GM12878 (cell line): ENCODE measurements at regions not wholly inside any gene's neighbourhood (a gene's known extent, or its start where the extent isn't known, plus 50 kb on each side); places are given as distances from the start of the nearest gene placed in this dataset.

ENCODE experiments used
- ATAC-seq: fragments of 200-7000 bp; cut with Tn5 transposase; 3 replicates; pipeline ENCODE4 v1.9.1; 2020; ENCODE audit warnings: mild to moderate bottlenecking, moderate library complexity
- BruUV-seq: library from RNA; stranded (reverse); fragments of 400-500 nt; replicated peaks from 2 replicates; lab custom pipeline; 2021; lab: Mats Ljungman, UMichigan
- CTCF ChIA-PET: fragments of 300-600 bp; sonication (Branson Sonifier 250); formaldehyde crosslinking; extraction: SDS; loops from one replicate; lab custom pipeline; 2021; ENCODE audit warnings: inconsistent platforms; lab: Yijun Ruan, JAX
- POLR2A ChIA-PET: fragments of 350-600 bp; formaldehyde crosslinking; extraction: SDS; loops from one replicate; lab custom pipeline; 2021; ENCODE audit warnings: inconsistent platforms; lab: Charles Lee
- RAD21 ChIA-PET: fragments of 300-600 bp; sonication (Branson Sonifier 250); formaldehyde crosslinking; loops from one replicate; lab custom pipeline; 2023; ENCODE audit warnings: antibody characterized with exemption; ENCODE audit not compliant: unreplicated experiment; lab: Charles Lee
- SMC1A ChIA-PET: fragments of 300-600 bp; sonication (Branson Sonifier 250); formaldehyde crosslinking; loops from one replicate; lab custom pipeline; 2023; ENCODE audit not compliant: unreplicated experiment, uncharacterized antibody; lab: Charles Lee
- DNase-seq: peaks from one replicate; pipeline ENCODE4 v3.0.0-alpha.2; 2011; ENCODE audit warnings: low read depth, low spot score
- FAIRE-seq: peaks from 3 replicates; lab custom pipeline; 2011; peaks lifted over from hg19 to GRCh38; lab: Jason Lieb, UNC
- H2AFZ ChIP-seq: 2 replicates; pipeline ENCODE4 v1.6.0; 2011; ENCODE audit warnings: low read depth, low read length, control low read depth; ENCODE audit not compliant: control insufficient read depth
- H3K27ac ChIP-seq: 2 replicates; pipeline ENCODE4 v1.5.1; 2011; ENCODE audit warnings: control low read depth; ENCODE audit not compliant: control insufficient read depth, insufficient read depth
- H3K27me3 ChIP-seq, 2 experiments: replicated peaks in 1 of 2; 2 replicates each; pipeline versions ENCODE4 v1.6.0 to v1.6.1; 2011; ENCODE audit warnings: low read length in 1 of 2; ENCODE audit not compliant: control insufficient read depth in 2 of 2, insufficient read depth in 2 of 2
- H3K36me3 ChIP-seq, 2 experiments: 2 replicates each; pipeline ENCODE4 v1.5.1; 2011; ENCODE audit warnings: low read length in 1 of 2; ENCODE audit not compliant: control insufficient read depth in 2 of 2, insufficient read depth in 2 of 2
- H3K4me1 ChIP-seq: 2 replicates; pipeline ENCODE4 v1.6.1; 2011; ENCODE audit warnings: mild to moderate bottlenecking, low read length, moderate library complexity, mixed read lengths; ENCODE audit not compliant: control insufficient read depth, insufficient read depth
- H3K4me2 ChIP-seq: 2 replicates; pipeline ENCODE4 v1.6.0; 2011; ENCODE audit warnings: control low read depth; ENCODE audit not compliant: control insufficient read depth, insufficient read depth
- H3K4me3 ChIP-seq: fragments of 200-600 bp; sonication (generic); 2 replicates; pipeline ENCODE4 v1.5.1; 2016
- H3K79me2 ChIP-seq: 2 replicates; pipeline ENCODE4 v1.6.0; 2011; ENCODE audit warnings: low read length; ENCODE audit not compliant: control insufficient read depth, insufficient read depth
- H3K9ac ChIP-seq: 2 replicates; pipeline ENCODE4 v1.8.0; 2011; ENCODE audit warnings: low read length, control low read depth, mixed read lengths; ENCODE audit not compliant: control insufficient read depth, insufficient read depth
- H3K9me3 ChIP-seq: replicated peaks from 3 replicates; pipeline ENCODE4 v1.5.1; 2011; ENCODE audit warnings: mild to moderate bottlenecking, low read length; ENCODE audit not compliant: control insufficient read depth, insufficient read depth
- H4K20me1 ChIP-seq: 2 replicates; pipeline ENCODE4 v1.6.0; 2011; ENCODE audit not compliant: control insufficient read depth, insufficient read depth
- ASH2L ChIP-seq: fragments of 300-600, 200-600 bp; sonication (generic); IDR thresholded peaks from 2 replicates; pipeline ENCODE4 v1.6.1; 2017; ENCODE audit warnings: low read depth, mild to moderate bottlenecking, borderline replicate concordance
- BACH1 ChIP-seq: fragments of 450-650 bp; IDR thresholded peaks from 2 replicates; pipeline ENCODE4 v1.6.1; 2017; ENCODE audit warnings: mild to moderate bottlenecking, borderline replicate concordance
- CEBPB ChIP-seq, 2 experiments: fragments of 150-350 bp in 1 of 2; IDR thresholded peaks; 2 replicates each; pipeline ENCODE4 v1.6.1; 2012 to 2014; ENCODE audit warnings: low read depth in 2 of 2, low read length in 2 of 2, borderline replicate concordance in 1 of 2, inconsistent platforms in 1 of 2
- EP300 ChIP-seq, 2 experiments: fragments of 150-350 bp in 1 of 2; IDR thresholded peaks; 2 replicates each; pipeline ENCODE4 v1.6.1; 2011 to 2012; ENCODE audit warnings: low read depth in 2 of 2, low read length in 2 of 2, borderline replicate concordance in 1 of 2, improper control_type of control experiment in 1 of 2, inconsistent platforms in 1 of 2; ENCODE audit not compliant: control insufficient read depth in 1 of 2
- ESRRA ChIP-seq: IDR thresholded peaks from 2 replicates; pipeline ENCODE4 v1.6.1; 2012; ENCODE audit warnings: mild to moderate bottlenecking, low read length, improper control_type of control experiment
- ETV6 ChIP-seq, 2 experiments: fragments of 450-650 bp in 1 of 2; IDR thresholded peaks in 1 of 2; conservative IDR thresholded peaks in 1 of 2; 2 replicates each; pipeline ENCODE4 v1.6.1; 2014; ENCODE audit warnings: antibody characterized with exemption in 1 of 2, borderline replicate concordance in 1 of 2, low read depth in 1 of 2, mild to moderate bottlenecking in 1 of 2, moderate library complexity in 1 of 2
- KAT2A ChIP-seq: conservative IDR thresholded peaks from 2 replicates; pipeline ENCODE4 v1.6.1; 2011; ENCODE audit warnings: low read depth, low read length; ENCODE audit not compliant: control insufficient read depth
- LARP7 ChIP-seq: fragments of 450-650 bp; IDR thresholded peaks from 2 replicates; pipeline ENCODE4 v1.6.1; 2017; ENCODE audit warnings: mild to moderate bottlenecking
- MAX ChIP-seq: IDR thresholded peaks from 2 replicates; pipeline ENCODE4 v1.6.1; 2012; ENCODE audit warnings: low read depth, low read length, improper control_type of control experiment
- PBX3 ChIP-seq: IDR thresholded peaks from 2 replicates; pipeline ENCODE4 v1.6.1; 2011; ENCODE audit warnings: mild to moderate bottlenecking, low read depth, low read length, moderate library complexity; ENCODE audit not compliant: insufficient replicate concordance
- RB1 ChIP-seq: fragments of 450-650 bp; formaldehyde crosslinking; IDR thresholded peaks from 2 replicates; pipeline ENCODE4 v1.6.1; 2017; ENCODE audit warnings: mild to moderate bottlenecking, borderline replicate concordance
- SIN3A ChIP-seq: IDR thresholded peaks from 2 replicates; pipeline ENCODE4 v1.6.1; 2012; ENCODE audit warnings: low read depth, low read length, improper control_type of control experiment
- SIX5 ChIP-seq: IDR thresholded peaks from 2 replicates; pipeline ENCODE4 v1.6.1; 2011; ENCODE audit warnings: mild to moderate bottlenecking, low read depth, low read length, moderate library complexity; ENCODE audit not compliant: severe bottlenecking
- SMC3 ChIP-seq: IDR thresholded peaks from 2 replicates; pipeline ENCODE4 v1.6.1; 2011; ENCODE audit warnings: low read length, improper control_type of control experiment, borderline replicate concordance
- TCF12 ChIP-seq: IDR thresholded peaks from 2 replicates; pipeline ENCODE4 v1.6.1; 2011; ENCODE audit warnings: low read depth, mild to moderate bottlenecking, low read length
- ZNF274 ChIP-seq: IDR thresholded peaks from one replicate; pipeline ENCODE4 v1.8.0; 2011; ENCODE audit not compliant: insufficient read length, insufficient read depth
- WGBS: methylation state at CpG from one replicate; pipeline ENCODE4 v1.1.6; 2016; ENCODE audit warnings: low lambda C conversion rate; ENCODE audit not compliant: insufficient replicate concordance, insufficient coverage; ENCODE audit errors: missing lambda C conversion rate; 5-methylcytosine and 5-hydroxymethylcytosine counted together
- in situ Hi-C: fragments of 300-500 bp; cut with MboI; formaldehyde crosslinking; loops from 9 replicates; pipeline ENCODE4 v1.14.3; 2018; ENCODE audit warnings: mixed read lengths
- intact Hi-C: fragments of 100-400 bp; cut with micrococcal nuclease; formaldehyde crosslinking; loops from one replicate; pipeline ENCODE4 v1.14.2; 2022; ENCODE audit not compliant: unreplicated experiment
- TF ChIP-seq, protein P1 (sequence below): IDR thresholded peaks from 2 replicates; pipeline ENCODE4 v1.6.1; 2012; ENCODE audit warnings: low read depth, low read length, improper control_type of control experiment
- TF ChIP-seq, protein P2 (sequence below): fragments of 450-650 bp; formaldehyde crosslinking; IDR thresholded peaks from 2 replicates; pipeline ENCODE4 v1.4.0; 2020; ENCODE audit warnings: mild to moderate bottlenecking, moderate library complexity

DNA sequence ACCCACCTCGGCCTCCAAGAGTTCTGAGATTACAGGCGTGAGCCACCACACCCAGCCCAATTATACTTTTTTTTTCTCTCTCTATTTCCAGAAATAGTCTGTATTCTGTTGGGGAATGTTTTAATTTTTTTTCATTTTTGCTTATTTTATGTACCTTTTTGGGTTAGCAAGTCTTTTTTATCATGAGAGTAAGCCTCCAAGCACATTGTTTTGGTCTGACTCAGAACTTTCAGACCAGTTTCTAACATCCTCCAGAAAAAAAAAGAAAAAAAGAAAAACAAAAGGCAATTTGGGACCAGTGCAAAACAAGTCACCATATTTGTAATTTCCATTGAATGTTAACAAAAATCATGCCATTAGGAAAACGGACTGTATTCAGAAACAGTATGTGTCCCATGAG lies 1465.5 kb downstream of the SLITRK5 start:
- no peak for FAIRE-seq
- no peaks in the 10 kb centered on the region for H3K9me3 ChIP-seq
- DNase-seq, result no peak
- in situ Hi-C loops (no loop called here), intact Hi-C loops (no loop called here)
- RAD21 ChIA-PET, result no interaction called here
- no peaks in the 10 kb centered on the region for H3K79me2 ChIP-seq
- no peak overlapping the region for H3K4me3 ChIP-seq
- CTCF ChIA-PET, result no interaction called here
- TF ChIP-seq, protein P1, sequence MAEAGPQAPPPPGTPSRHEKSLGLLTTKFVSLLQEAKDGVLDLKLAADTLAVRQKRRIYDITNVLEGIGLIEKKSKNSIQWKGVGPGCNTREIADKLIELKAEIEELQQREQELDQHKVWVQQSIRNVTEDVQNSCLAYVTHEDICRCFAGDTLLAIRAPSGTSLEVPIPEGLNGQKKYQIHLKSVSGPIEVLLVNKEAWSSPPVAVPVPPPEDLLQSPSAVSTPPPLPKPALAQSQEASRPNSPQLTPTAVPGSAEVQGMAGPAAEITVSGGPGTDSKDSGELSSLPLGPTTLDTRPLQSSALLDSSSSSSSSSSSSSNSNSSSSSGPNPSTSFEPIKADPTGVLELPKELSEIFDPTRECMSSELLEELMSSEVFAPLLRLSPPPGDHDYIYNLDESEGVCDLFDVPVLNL, result no peak
- TF ChIP-seq LARP7, result no peak
- TF ChIP-seq EP300 (IDR thresholded peaks at IDR 0.05; ENCODE audit: borderline replicate concordance in 1 of 2, control insufficient read depth in 1 of 2, low read depth in 2 of 2, low read length in 2 of 2), result no peak
- TF ChIP-seq RB1, result no peak
- no peak for TF ChIP-seq CEBPB (IDR thresholded peaks at IDR 0.05; ENCODE audit: borderline replicate concordance in 1 of 2, low read depth in 2 of 2, low read length in 2 of 2)
- no peak for TF ChIP-seq SIN3A
- TF ChIP-seq SIX5, result no peak
- no peak for TF ChIP-seq SMC3
- no peak for TF ChIP-seq ASH2L
- no peak for TF ChIP-seq ETV6 (conservative IDR thresholded peaks at IDR 0.05 in 1 of 2, IDR thresholded peaks at IDR 0.05 in 1 of 2; ENCODE audit: borderline replicate concordance in 1 of 2, low read depth in 1 of 2)
- TF ChIP-seq ZNF274, result no peak
- TF ChIP-seq BACH1, result no peak
- TF ChIP-seq, protein P2, sequence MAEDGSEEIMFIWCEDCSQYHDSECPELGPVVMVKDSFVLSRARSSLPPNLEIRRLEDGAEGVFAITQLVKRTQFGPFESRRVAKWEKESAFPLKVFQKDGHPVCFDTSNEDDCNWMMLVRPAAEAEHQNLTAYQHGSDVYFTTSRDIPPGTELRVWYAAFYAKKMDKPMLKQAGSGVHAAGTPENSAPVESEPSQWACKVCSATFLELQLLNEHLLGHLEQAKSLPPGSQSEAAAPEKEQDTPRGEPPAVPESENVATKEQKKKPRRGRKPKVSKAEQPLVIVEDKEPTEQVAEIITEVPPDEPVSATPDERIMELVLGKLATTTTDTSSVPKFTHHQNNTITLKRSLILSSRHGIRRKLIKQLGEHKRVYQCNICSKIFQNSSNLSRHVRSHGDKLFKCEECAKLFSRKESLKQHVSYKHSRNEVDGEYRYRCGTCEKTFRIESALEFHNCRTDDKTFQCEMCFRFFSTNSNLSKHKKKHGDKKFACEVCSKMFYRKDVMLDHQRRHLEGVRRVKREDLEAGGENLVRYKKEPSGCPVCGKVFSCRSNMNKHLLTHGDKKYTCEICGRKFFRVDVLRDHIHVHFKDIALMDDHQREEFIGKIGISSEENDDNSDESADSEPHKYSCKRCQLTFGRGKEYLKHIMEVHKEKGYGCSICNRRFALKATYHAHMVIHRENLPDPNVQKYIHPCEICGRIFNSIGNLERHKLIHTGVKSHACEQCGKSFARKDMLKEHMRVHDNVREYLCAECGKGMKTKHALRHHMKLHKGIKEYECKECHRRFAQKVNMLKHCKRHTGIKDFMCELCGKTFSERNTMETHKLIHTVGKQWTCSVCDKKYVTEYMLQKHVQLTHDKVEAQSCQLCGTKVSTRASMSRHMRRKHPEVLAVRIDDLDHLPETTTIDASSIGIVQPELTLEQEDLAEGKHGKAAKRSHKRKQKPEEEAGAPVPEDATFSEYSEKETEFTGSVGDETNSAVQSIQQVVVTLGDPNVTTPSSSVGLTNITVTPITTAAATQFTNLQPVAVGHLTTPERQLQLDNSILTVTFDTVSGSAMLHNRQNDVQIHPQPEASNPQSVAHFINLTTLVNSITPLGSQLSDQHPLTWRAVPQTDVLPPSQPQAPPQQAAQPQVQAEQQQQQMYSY (CRISPR knock-in tag), result no peak
- no peak for TF ChIP-seq MAX
- TF ChIP-seq PBX3, result no peak
- no peak for TF ChIP-seq KAT2A
- TF ChIP-seq TCF12, result no peak
- TF ChIP-seq ESRRA, result no peak
- TF ChIP-seq, all 136 proteins: peak for 0
- H3K27ac ChIP-seq, result no peak overlapping the region
- no peak overlapping the region for H3K9ac ChIP-seq
- H3K4me1 ChIP-seq, result no peaks in the 10 kb centered on the region
- H3K4me2 ChIP-seq, result no peak overlapping the region
- H4K20me1 ChIP-seq, result no peaks in the 10 kb centered on the region
- H2AFZ ChIP-seq, result no peak overlapping the region
- POLR2A ChIA-PET, result no interaction called here
- H3K36me3 ChIP-seq, result no peaks in the 10 kb centered on the region
- WGBS, result 7% methylated on average over 3 of the region's 3 CpGs
- peak; percentile 26; the same call in 1 of the 3 replicates for ATAC-seq
- BruUV-seq, result no TSS peak
- SMC1A ChIA-PET, result no interaction called here
- no peaks in the 10 kb centered on the region for H3K27me3 ChIP-seq
